Embryonic facial prominence (tissue), 1 donor: ENCODE measurements at regions not wholly inside any gene's neighbourhood (a gene's known extent, or its start where the extent isn't known, plus 50 kb on each side); places are given as distances from the start of the nearest gene placed in this dataset.

Experiments used
- DNase-seq: peaks from one replicate; pipeline ENCODE4 v3.0.0-alpha.2; 2016; ENCODE audit errors: extremely low spot score

DNA sequence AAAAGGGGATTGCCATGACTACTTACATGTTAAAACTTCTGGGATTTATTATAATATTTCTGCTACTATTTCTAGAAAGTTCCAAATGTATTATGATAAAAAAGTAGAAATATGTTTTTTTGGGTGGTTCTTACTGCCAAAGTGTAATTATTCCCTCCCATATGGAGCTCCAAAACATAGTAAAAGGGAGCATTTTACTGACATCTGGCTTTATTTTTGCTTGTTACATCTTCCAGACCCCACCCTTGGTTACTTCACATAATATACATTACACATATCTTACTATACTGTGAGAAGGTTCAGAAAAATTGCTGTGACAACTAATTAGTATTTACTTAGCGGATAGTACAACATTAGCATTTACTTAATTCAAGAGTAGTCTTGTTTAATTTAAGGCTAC is 205.1 kb upstream of the TLL1 start:
- peak; percentile 63 for DNase-seq

GRCh38 chr4:165668694-165669093 is 204.3 kb upstream of the TLL1 start:
- no peak for DNase-seq

GRCh38 chr4:165677081-165677480 is 196.0 kb upstream of the TLL1 start:
- DNase-seq: no peak

- DNase-seq: no peak
These were observed 194.7 kb upstream of the TLL1 start for GRCh38 chr4:165678236-165678935.

DNA sequence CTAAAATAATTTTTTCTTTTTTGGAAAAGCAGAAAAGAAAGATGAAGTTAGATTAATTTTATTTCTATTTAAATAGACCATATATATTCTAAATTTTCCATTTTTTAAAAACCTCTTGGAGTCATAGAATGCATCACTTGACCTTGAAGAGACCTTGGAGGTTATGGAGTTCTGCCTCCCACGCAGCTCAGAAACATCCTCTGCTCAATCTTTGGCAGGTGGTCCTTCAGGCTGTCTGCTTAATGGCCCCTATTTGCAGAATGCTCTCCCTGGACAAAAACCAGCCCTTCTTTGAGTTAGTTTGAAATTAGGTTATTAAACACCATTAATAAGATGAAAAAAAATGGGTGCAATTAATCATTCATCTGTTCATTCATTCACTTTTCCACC is 194.1 kb upstream of the TLL1 start:
- no peak for DNase-seq

DNA sequence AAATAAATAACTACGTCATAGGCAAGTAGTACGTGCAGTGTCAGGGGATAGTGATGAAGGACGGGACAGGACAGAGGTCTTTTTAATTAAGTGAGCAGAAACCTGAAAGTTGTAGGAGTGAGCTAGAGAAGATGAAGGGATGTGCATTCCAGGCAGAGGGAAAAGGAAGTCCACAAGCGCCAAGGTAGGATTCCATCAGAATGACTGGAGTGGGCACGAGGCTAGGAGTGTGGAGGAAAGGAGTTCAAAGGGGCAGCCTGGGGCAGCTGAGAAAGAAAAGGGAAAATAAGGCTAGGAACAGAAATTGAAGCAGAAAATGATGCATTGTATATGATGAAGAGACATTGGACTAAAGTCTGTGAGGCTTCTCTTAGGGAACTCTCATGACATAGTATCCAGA is 192.2 kb upstream of the TLL1 start:
- DNase-seq: no peak

GRCh38 chr4:165682611-165683010 is 190.4 kb upstream of the TLL1 start:
- no peak for DNase-seq

DNA sequence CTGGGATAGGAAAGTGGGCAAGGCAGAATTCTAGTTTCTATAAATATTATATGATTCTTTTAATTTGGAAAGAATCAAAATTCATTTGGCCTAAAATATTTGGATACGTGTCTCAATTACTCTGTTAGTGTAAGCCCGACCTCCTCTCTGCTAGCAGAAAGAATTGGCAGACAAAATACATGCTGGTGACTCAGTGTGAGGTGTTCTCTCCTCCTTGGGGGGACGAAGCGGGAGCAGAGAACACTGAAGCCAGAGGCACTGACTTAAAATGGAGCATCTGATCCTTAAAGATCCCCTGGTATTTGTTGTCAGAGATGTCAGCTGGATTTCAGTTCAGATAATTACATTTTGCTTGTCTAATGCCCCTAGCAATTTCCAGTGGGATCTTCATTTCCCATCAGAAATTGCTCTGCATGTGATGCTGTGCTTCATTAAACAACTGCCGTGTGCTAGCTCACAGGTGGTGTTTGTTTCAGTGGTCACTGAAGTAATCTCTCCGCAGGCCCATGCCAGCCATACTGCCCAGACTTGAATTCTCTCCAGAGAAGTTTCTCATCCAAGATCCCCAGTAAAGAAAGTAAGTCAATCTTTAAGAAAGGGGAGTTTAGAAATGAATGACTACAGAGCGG is 188.7 kb upstream of the TLL1 start:
- DNase-seq: no peak

DNA sequence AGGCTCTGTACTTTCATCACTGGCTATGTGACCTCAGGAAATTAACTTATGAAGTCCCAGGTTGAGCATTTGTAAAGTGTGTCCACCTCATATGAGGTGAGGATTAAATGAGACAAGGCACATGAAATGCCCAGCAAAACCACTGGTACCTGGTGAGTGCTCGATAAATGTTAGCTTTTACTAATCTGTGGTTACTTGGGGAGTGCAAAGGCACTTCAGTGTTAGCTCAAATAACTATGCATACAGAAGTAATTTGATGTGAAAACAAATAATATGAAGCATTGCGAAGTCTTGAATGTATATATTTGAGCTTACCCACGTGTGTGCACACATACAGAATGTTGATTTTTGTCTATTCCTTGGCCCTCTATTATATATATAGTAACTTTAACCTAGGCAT is 186.3 kb upstream of the TLL1 start:
- no peak for DNase-seq

- DNase-seq: no peak
These were observed 183.9 kb upstream of the TLL1 start for GRCh38 chr4:165689159-165689558.

DNA sequence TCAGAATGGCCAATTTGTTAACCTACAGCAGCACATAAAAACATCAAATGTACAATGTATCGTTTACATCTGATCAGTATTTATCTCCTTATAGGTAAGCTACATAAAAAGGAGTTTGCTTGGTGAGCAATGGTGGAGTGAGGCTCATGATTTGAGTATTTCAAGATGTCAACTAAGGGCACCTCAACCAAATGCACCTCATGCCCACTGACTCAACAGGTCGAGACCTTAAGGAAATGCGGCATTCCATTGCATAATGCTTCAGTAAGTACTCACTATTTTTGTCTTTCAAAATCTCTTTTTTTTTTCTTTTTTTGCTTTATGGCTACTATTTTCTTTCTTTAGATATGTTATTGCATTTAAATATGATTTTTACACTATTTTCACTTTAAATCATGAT is 181.0 kb upstream of the TLL1 start:
- no peak for DNase-seq

DNA sequence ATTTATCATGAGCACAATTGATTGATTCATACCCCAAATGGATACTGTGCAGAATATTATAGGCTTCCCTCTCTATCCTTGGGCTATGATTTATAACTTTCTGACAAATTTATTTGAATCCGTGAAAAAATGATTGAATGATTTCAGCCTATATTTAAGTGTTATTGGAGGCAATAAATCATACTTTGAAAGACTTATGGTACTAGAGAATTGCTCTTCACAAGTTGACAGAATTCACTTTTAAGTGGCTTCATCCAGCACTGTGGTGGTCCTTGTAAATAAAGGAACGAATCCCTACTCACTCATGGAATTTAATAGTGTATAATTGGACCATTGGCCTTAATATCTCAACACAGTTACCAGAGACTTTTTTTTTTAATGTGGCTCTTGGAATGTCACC is 174.8 kb upstream of the TLL1 start:
- no peak for DNase-seq

DNA sequence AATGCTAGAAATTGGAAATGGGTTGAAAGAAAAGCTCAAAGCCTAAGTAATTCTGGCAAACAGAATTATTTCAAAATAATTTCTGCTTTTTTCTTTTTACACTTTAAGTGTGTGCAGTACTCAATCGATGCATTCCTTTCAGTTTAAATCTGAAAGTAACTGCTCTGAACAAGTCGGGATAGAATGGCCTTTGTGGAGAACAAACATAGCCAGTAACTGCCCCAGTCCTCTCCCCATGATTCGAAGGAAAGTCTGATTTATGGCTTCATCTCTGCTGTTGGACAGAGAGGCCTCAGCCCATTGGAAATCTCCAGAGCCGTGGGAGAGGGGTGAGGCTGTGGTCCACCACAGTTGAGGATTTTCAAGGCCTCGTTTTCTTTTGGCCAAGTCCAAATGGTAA is 174.0 kb upstream of the TLL1 start:
- DNase-seq: no peak

GRCh38 chr4:165700855-165701254 is 172.2 kb upstream of the TLL1 start:
- no peak for DNase-seq

- no peak for DNase-seq
These were observed 165.9 kb upstream of the TLL1 start for GRCh38 chr4:165707128-165707527.

DNA sequence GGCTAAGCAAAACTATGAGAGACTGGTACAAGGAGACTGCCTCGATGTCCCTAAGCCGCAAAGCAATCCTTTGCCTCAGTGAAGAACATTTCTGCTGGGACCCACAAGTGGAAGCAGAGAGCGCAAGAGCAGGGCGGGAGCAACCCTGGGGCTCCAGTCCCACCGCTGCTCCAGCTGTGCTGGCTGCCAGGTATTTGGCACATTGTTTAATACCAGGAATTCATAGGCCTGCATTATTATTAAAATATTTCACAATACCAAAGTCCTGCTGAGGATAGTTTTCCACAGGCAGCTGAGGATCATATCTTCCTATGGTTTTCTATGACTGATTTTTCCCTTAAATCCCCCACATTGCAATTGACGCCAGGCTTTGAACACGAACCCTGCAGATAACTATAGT is 163.5 kb upstream of the TLL1 start:
- no peak for DNase-seq

DNA sequence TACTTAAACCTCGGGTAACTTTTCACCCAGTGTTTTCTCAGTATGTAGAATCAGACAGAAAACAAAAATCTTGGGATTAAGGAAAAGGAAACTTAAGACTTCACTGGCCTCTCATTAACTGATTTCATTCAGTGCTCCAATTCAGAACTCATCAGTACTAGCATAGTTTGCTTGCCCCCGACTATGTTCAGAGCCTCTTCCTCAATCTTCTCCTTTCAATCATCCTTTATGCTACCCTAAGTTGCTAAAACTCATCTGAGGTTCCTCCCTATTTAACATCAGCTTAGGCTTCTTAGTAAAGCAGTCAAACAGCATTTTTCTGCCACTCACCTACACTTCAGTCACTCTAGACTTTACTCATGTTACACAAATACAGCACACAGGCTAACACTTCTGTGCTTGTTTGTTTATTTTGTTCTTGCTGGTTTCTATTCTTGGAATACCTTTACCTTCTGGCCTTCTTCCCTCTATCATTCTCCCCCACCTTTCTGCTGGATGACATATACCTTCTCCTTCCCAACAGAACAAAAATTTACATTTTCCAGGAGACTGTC is 163.0 kb upstream of the TLL1 start:
- peak; percentile 49 for DNase-seq

GRCh38 chr4:165711436-165711835 is 161.6 kb upstream of the TLL1 start:
- no peak for DNase-seq

DNA sequence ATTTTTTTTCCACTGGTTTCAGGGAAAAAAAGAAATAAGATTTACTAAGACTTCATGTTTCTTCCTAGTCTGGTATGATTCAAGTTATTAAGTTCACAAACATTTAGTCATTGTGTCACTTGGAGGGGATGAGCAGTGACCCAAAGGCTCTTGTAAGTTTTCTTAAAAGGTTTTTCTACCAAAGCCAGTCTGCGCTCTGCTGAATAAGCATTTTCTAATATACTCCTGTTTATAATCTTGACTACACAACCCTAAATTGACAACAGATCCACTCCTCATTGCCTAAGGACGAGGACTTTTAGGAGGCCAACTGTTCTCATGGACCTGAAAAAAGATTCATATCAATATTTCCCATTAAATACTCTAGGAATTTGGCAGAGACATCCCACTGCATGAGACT is 161.1 kb upstream of the TLL1 start:
- DNase-seq: no peak

DNA sequence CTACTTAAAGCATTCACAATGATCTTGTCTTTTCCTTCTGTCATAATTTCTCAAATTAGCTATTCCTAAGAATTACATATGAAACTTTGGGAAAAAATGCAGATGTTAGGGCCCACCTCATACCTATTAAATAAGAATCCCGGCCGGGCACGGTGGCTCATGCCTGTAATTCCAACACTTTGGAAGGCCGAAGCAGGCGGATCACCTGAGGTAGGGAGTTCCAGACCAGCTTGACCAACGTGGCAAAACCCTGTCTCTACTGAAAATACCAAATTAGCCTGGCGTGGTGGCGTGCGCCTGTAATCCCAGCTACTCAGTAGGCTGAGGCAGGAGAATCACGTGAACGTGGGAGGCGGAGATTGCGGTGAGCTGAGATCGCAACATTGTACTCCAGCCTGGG is 158.4 kb upstream of the TLL1 start:
- no peak for DNase-seq

DNA sequence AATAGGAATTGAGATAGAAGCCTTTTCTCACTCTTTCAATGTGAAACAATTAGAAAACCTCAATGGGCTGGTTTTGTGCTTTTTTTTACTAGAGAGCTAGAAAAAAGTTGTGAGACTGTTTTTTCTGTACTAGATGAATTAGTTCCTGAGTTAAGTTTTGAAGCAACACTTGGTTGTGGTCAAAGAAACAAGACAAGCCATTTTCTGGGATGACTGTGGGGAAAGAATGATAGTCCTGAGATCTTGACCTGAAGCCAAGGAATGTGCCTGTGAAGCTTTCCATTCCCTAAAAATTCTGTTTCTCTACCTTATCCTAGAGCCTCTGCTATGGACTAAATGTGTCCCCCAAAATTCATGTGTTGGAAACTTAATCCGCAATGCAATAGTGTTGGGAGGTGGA is 157.8 kb upstream of the TLL1 start:
- DNase-seq: no peak

GRCh38 chr4:165715989-165716388 is 157.0 kb upstream of the TLL1 start:
- DNase-seq: no peak

DNA sequence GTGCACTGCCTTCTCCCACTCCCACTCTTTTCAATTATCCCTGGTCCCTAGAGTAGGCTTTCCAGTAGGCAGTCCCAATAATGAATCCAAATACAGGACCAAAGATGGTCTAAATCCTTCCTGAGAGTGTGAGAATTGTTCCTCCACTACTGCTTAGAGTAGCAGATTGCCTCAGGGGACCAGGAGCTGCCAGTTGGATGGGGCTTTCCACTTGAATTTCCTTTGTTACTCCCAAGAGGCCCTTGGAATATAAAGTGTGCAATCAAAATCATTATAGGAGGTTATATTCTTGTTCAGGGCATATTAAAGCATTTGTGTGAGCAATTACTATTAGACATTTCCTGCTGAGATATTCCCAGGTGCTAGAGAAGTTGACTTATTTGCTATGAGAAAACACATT is 156.6 kb upstream of the TLL1 start:
- no peak for DNase-seq

- DNase-seq: no peak
These were observed 154.4 kb upstream of the TLL1 start for GRCh38 chr4:165718660-165719059.
